ENCODE measurements at regions not wholly inside any gene's neighbourhood (a gene's known extent, or its start where the extent isn't known, plus 50 kb on each side); places are given as distances from the start of the nearest gene placed in this dataset.
"Not testable (repeated sequence)": the region's sequence is repeated elsewhere in the genome, so short reads cannot be mapped to it uniquely, and the experiment has no call there.

GRCh38 chr6:157727629-157728182, 95.3 kb upstream of the SNX9 start:
- Histone ChIP-seq H3K9me3 (peaks cover 7% of the 10 kb centered on the region), H3K36me3 (ENCODE audit: low read depth) (no peaks in the 10 kb centered on the region), H3K4me3 (no peak overlapping the region), H3K4me1 (ENCODE audit: low read depth) (no peaks in the 10 kb centered on the region)
- no peak for TF ChIP-seq CTCF (IDR thresholded peaks at IDR 0.05)
- ATAC-seq (no peak), DNase-seq (no peak)
- intact Hi-C loops (cut with DNase I, micrococcal nuclease) = no loop called here

GRCh38 chr6:157728183-157728881, 94.7 kb upstream of the SNX9 start:
- Histone ChIP-seq H3K9me3 (peaks cover 7% of the 10 kb centered on the region), H3K36me3 (ENCODE audit: low read depth) (no peaks in the 10 kb centered on the region), H3K4me1 (ENCODE audit: low read depth) (no peaks in the 10 kb centered on the region), H3K4me3 (no peak overlapping the region)
- peak; percentile 93 for ATAC-seq
- no peak for DNase-seq
- TF ChIP-seq CTCF (IDR thresholded peaks at IDR 0.05) = no peak
- intact Hi-C loops (cut with DNase I, micrococcal nuclease) = no loop called here

- intact Hi-C loops (cut with DNase I, micrococcal nuclease) = no loop called here
Measured at GRCh38 chr6:157731221-157731620, 91.8 kb upstream of the SNX9 start.

GRCh38 chr6:157732007-157732406, 91.0 kb upstream of the SNX9 start:
- DNase-seq = no peak
- no peaks in the 10 kb centered on the region for H3K4me1 ChIP-seq (ENCODE audit: low read depth)
- TF ChIP-seq CTCF (IDR thresholded peaks at IDR 0.05) = no peak
- intact Hi-C loops (cut with DNase I, micrococcal nuclease) = no loop called here
- no peaks in the 10 kb centered on the region for H3K36me3 ChIP-seq (ENCODE audit: low read depth)
- H3K9me3 ChIP-seq = no peaks in the 10 kb centered on the region
- no peak for ATAC-seq
- H3K4me3 ChIP-seq = no peak overlapping the region

More at GRCh38 chr6:157731221-157731620, 91.8 kb upstream of the SNX9 start:
- DNase-seq (no peak), ATAC-seq (no peak)
- TF ChIP-seq CTCF (IDR thresholded peaks at IDR 0.05) = no peak
- no peak overlapping the region for H3K4me3 ChIP-seq
- no peaks in the 10 kb centered on the region for H3K36me3 ChIP-seq (ENCODE audit: low read depth)
- no peaks in the 10 kb centered on the region for H3K4me1 ChIP-seq (ENCODE audit: low read depth)
- H3K9me3 ChIP-seq = no peaks in the 10 kb centered on the region

- intact Hi-C loops (cut with DNase I, micrococcal nuclease) = no loop called here
- ATAC-seq (no peak), DNase-seq (no peak)
- TF ChIP-seq CTCF (IDR thresholded peaks at IDR 0.05) = no peak
- no peak overlapping the region for H3K4me3 ChIP-seq
- no peaks in the 10 kb centered on the region for H3K4me1 ChIP-seq (ENCODE audit: low read depth)
- no peaks in the 10 kb centered on the region for H3K9me3 ChIP-seq
- no peaks in the 10 kb centered on the region for H3K36me3 ChIP-seq (ENCODE audit: low read depth)
Measured at GRCh38 chr6:157732416-157733161, 90.5 kb upstream of the SNX9 start.

- H3K9me3 ChIP-seq; H3K4me3 ChIP-seq; H3K4me1 ChIP-seq (ENCODE audit: low read depth); intact Hi-C loops (cut with DNase I, micrococcal nuclease); H3K36me3 ChIP-seq (ENCODE audit: low read depth); DNase-seq; ATAC-seq: not testable (repeated sequence)
Measured at GRCh38 chr6:157736555-157736954, 86.5 kb upstream of the SNX9 start.

All from mucosa of descending colon (tissue), 3 donors.